ENCODE measurements at regions not wholly inside any gene's neighbourhood (a gene's known extent, or its start where the extent isn't known, plus 50 kb on each side); places are given as distances from the start of the nearest gene placed in this dataset.

GRCh38 chrX:99172958-99173357, 1237.1 kb downstream of the PCDH19 start:
- no peaks in the 10 kb centered on the region for H3K36me3 ChIP-seq (ENCODE audit: insufficient read depth)
- H3K27me3 ChIP-seq (ENCODE audit: insufficient read depth), result no peaks in the 10 kb centered on the region
- Mint-ChIP-seq H3K27me3 (ENCODE audit: insufficient read depth, low read depth, poor library complexity) (no peaks in the 10 kb centered on the region), H3K9me3 (no peaks in the 10 kb centered on the region), H3K27ac (no peak overlapping the region), H3K36me3 (ENCODE audit: low read depth) (no peaks in the 10 kb centered on the region), H3K4me3 (no peak overlapping the region), H3K4me1 (no peaks in the 10 kb centered on the region)
- H3K4me3 ChIP-seq, result no peak overlapping the region
- TF ChIP-seq EZH2 (IDR thresholded peaks at IDR 0.05; ENCODE audit: low read depth, unreplicated experiment), result no peak
- TF ChIP-seq, protein P1, sequence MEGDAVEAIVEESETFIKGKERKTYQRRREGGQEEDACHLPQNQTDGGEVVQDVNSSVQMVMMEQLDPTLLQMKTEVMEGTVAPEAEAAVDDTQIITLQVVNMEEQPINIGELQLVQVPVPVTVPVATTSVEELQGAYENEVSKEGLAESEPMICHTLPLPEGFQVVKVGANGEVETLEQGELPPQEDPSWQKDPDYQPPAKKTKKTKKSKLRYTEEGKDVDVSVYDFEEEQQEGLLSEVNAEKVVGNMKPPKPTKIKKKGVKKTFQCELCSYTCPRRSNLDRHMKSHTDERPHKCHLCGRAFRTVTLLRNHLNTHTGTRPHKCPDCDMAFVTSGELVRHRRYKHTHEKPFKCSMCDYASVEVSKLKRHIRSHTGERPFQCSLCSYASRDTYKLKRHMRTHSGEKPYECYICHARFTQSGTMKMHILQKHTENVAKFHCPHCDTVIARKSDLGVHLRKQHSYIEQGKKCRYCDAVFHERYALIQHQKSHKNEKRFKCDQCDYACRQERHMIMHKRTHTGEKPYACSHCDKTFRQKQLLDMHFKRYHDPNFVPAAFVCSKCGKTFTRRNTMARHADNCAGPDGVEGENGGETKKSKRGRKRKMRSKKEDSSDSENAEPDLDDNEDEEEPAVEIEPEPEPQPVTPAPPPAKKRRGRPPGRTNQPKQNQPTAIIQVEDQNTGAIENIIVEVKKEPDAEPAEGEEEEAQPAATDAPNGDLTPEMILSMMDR (conservative IDR thresholded peaks at IDR 0.05; ENCODE audit: low read depth in 2 of 2), result peak; percentile 18 to 41
- TF ChIP-seq ZNF462 (CRISPR knock-in tag; IDR thresholded peaks at IDR 0.05), result no peak
- TF ChIP-seq ZNF331 (CRISPR knock-in tag; IDR thresholded peaks at IDR 0.05; ENCODE audit: low read depth), result no peak
- no peak overlapping the region for H3K4me2 ChIP-seq
- no peaks in the 10 kb centered on the region for H3F3A ChIP-seq (replicated peaks; ENCODE audit: low read depth)
- H2AFZ ChIP-seq, result no peak overlapping the region
- peak; percentile 65 for ATAC-seq
- no peaks in the 10 kb centered on the region for H3K9me2 ChIP-seq (ENCODE audit: insufficient read depth)
- DNase-seq (ENCODE audit: low spot score), result peak; percentile 29
- no peak overlapping the region for H3K27ac ChIP-seq (ENCODE audit: low read depth)
- H4K20me1 ChIP-seq (replicated peaks; ENCODE audit: insufficient read depth), result no peaks in the 10 kb centered on the region
- H3K79me2 ChIP-seq (replicated peaks; ENCODE audit: insufficient read depth), result no peaks in the 10 kb centered on the region
- no peaks in the 10 kb centered on the region for H3K4me1 ChIP-seq (ENCODE audit: insufficient read depth)

Data from GM23338 (cell line).